Tibial nerve (tissue), 4 donors: ENCODE measurements at regions not wholly inside any gene's neighbourhood (a gene's known extent, or its start where the extent isn't known, plus 50 kb on each side); places are given as distances from the start of the nearest gene placed in this dataset.

Experiments used
- DNase-seq, 2 donors: peaks; one replicate each; pipeline ENCODE4 v3.0.0-alpha.2; 2019; ENCODE audit warnings: low spot score in 2 of 2
- H3K27ac ChIP-seq, 4 donors: fragments of 200-600 bp; sonication (generic) in 3 of 4; one replicate each; pipeline ENCODE4 v1.5.1; 2017 to 2019; ENCODE audit warnings: mild to moderate bottlenecking in 1 of 4
- H3K27me3 ChIP-seq, 2 donors: fragments of 200-600 bp; sonication (generic) in 1 of 2; one replicate each; pipeline versions ENCODE4 v1.5.1 to v1.6.0; 2017 to 2019
- H3K36me3 ChIP-seq, 3 donors: fragments of 200-600 bp; sonication (generic); one replicate each; pipeline ENCODE4 v1.5.1; 2018 to 2019
- H3K4me1 ChIP-seq, 4 donors: fragments of 200-600 bp; sonication (generic) in 3 of 4; one replicate each; pipeline ENCODE4 v1.5.1; 2017 to 2019
- H3K4me3 ChIP-seq, 4 donors: fragments of 200-600 bp; sonication (generic) in 3 of 4; one replicate each; pipeline ENCODE4 v1.5.1; 2017 to 2019; ENCODE audit warnings: mild to moderate bottlenecking in 1 of 4, moderate library complexity in 1 of 4
- H3K9me3 ChIP-seq, 4 donors: fragments of 200-600 bp; sonication (generic) in 3 of 4; one replicate each; pipeline ENCODE4 v1.5.1; 2017 to 2019
- CTCF ChIP-seq, 5 experiments: fragments of 200-600 bp in 3 of 5; fragments of 450-650 bp in 2 of 5; sonication (generic) in 3 of 5; IDR thresholded peaks; one replicate each; pipeline ENCODE4 v1.5.1; 2016 to 2019; ENCODE audit warnings: antibody characterized with exemption in 5 of 5, mild to moderate bottlenecking in 3 of 5, moderate library complexity in 2 of 5
- EP300 ChIP-seq, 2 donors: sonication (generic); formaldehyde crosslinking; IDR thresholded peaks; one replicate each; pipeline ENCODE4 v1.6.1; 2017; ENCODE audit warnings: antibody characterized with exemption in 2 of 2, mild to moderate bottlenecking in 1 of 2
- POLR2A ChIP-seq, 2 donors: fragments of 450-650 bp; IDR thresholded peaks; one replicate each; pipeline ENCODE4 v1.6.1; 2017; ENCODE audit warnings: antibody characterized with exemption in 2 of 2, mild to moderate bottlenecking in 2 of 2, moderate library complexity in 2 of 2
- WGBS, 2 donors: methylation state at CpG; one replicate each; pipeline ENCODE4 v1.1.5; 2018; 5-methylcytosine and 5-hydroxymethylcytosine counted together

- no peak for DNase-seq
- H3K4me1 ChIP-seq, result no peaks in the 10 kb centered on the region
- H3K27ac ChIP-seq, result no peak overlapping the region
- H3K27me3 ChIP-seq, result no peaks in the 10 kb centered on the region
- H3K36me3 ChIP-seq, result no peaks in the 10 kb centered on the region
- TF ChIP-seq EP300 (IDR thresholded peaks at IDR 0.05) (no peak), POLR2A (IDR thresholded peaks at IDR 0.05) (no peak), CTCF (IDR thresholded peaks at IDR 0.05) (no peak)
- 83 to 89% methylated on average over 12 of the region's 12 CpGs for WGBS, 2 donors
- no peaks in the 10 kb centered on the region for H3K9me3 ChIP-seq
- no peak overlapping the region for H3K4me3 ChIP-seq
Measured at GRCh38 chr7:155979994-155980393, 167.7 kb upstream of the SHH start.

- TF ChIP-seq EP300 (IDR thresholded peaks at IDR 0.05), result no peak
- no peak for TF ChIP-seq POLR2A (IDR thresholded peaks at IDR 0.05)
- TF ChIP-seq CTCF (IDR thresholded peaks at IDR 0.05), result no peak
- Histone ChIP-seq H3K27ac (no peak overlapping the region), H3K9me3 (no peaks in the 10 kb centered on the region), H3K27me3 (no peaks in the 10 kb centered on the region), H3K36me3 (no peaks in the 10 kb centered on the region), H3K4me1 (no peaks in the 10 kb centered on the region), H3K4me3 (no peak overlapping the region)
- DNase-seq, result no peak
- WGBS, 2 donors, result 67 to 80% methylated on average over 4 of the region's 4 CpGs
Measured at GRCh38 chr7:155979566-155979965, 167.3 kb upstream of the SHH start.

GRCh38 chr7:155975490-155975889, 163.2 kb upstream of the SHH start:
- DNase-seq, result no peak
- H3K4me1 ChIP-seq, result no peaks in the 10 kb centered on the region
- 55 to 64% methylated on average over 7 of the region's 7 CpGs for WGBS, 2 donors
- no peak overlapping the region for H3K4me3 ChIP-seq
- no peaks in the 10 kb centered on the region for H3K27me3 ChIP-seq
- TF ChIP-seq POLR2A (IDR thresholded peaks at IDR 0.05), result no peak
- no peak for TF ChIP-seq CTCF (IDR thresholded peaks at IDR 0.05)
- no peak for TF ChIP-seq EP300 (IDR thresholded peaks at IDR 0.05)
- no peaks in the 10 kb centered on the region for H3K36me3 ChIP-seq
- H3K9me3 ChIP-seq, result no peaks in the 10 kb centered on the region
- H3K27ac ChIP-seq, result no peak overlapping the region

GRCh38 chr7:155974186-155974897, 162.1 kb upstream of the SHH start:
- Histone ChIP-seq H3K36me3 (no peaks in the 10 kb centered on the region), H3K4me1 (no peaks in the 10 kb centered on the region), H3K9me3 (no peaks in the 10 kb centered on the region), H3K27me3 (no peaks in the 10 kb centered on the region), H3K27ac (no peak overlapping the region), H3K4me3 (no peak overlapping the region)
- WGBS, 2 donors, result 65 to 67% methylated on average over 11 of the region's 11 CpGs
- no peak for TF ChIP-seq EP300 (IDR thresholded peaks at IDR 0.05)
- no peak for TF ChIP-seq POLR2A (IDR thresholded peaks at IDR 0.05)
- no peak for TF ChIP-seq CTCF (IDR thresholded peaks at IDR 0.05)
- no peak for DNase-seq

- Histone ChIP-seq H3K27ac (no peak overlapping the region), H3K4me1 (no peaks in the 10 kb centered on the region), H3K4me3 (no peak overlapping the region), H3K27me3 (no peaks in the 10 kb centered on the region), H3K9me3 (no peaks in the 10 kb centered on the region), H3K36me3 (no peaks in the 10 kb centered on the region)
- WGBS, 2 donors, result 83 to 88% methylated on average over 15 of the region's 15 CpGs
- TF ChIP-seq CTCF (IDR thresholded peaks at IDR 0.05), result no peak
- no peak for DNase-seq
Measured at GRCh38 chr7:155973451-155973997, 161.3 kb upstream of the SHH start.
